Caco-2 (cell line): ENCODE measurements at regions not wholly inside any gene's neighbourhood (a gene's known extent, or its start where the extent isn't known, plus 50 kb on each side); places are given as distances from the start of the nearest gene placed in this dataset.

Experiments
- BruUV-seq: library from RNA; stranded (reverse); fragments of 400-500 nt; replicated peaks from 2 replicates; lab custom pipeline; 2021; lab: Mats Ljungman, UMichigan
- CTCF ChIA-PET: fragments of 300-600 bp; sonication (Branson Sonifier 250); formaldehyde crosslinking; loops from one replicate; lab custom pipeline; 2022; ENCODE audit warnings: antibody characterized with exemption; lab: Charles Lee
- POLR2A ChIA-PET: fragments of 300-600 bp; sonication (Branson Sonifier 250); formaldehyde crosslinking; loops from one replicate; lab custom pipeline; 2022; ENCODE audit warnings: antibody characterized with exemption; lab: Charles Lee
- DNase-seq, 2 experiments: peaks; one replicate each; pipeline versions ENCODE4 v3.0.0 to v3.0.0-alpha.2; 2020 to 2022
- H3K27me3 ChIP-seq: replicated peaks from 2 replicates; pipeline ENCODE4 v1.6.0; 2011; ENCODE audit warnings: low read length; ENCODE audit not compliant: control insufficient read depth, insufficient read depth
- H3K36me3 ChIP-seq: 2 replicates; pipeline ENCODE4 v1.5.1; 2011; ENCODE audit warnings: low read length; ENCODE audit not compliant: control insufficient read depth, insufficient read depth
- H3K4me1 ChIP-seq: fragments of 250-450 bp; sonication (Bioruptor Pico); 2 replicates; pipeline ENCODE4 v1.5.1; 2020; ENCODE audit warnings: mild to moderate bottlenecking
- H3K4me3 ChIP-seq: 2 replicates; pipeline ENCODE4 v1.5.1; 2011; ENCODE audit warnings: low read depth, mild to moderate bottlenecking, control low read depth, low read length
- H3K9me3 ChIP-seq: fragments of 250-450 bp; sonication (Bioruptor Pico); 2 replicates; pipeline ENCODE4 v1.5.1; 2020; ENCODE audit warnings: mild to moderate bottlenecking, moderate library complexity
- H3K27ac Mint-ChIP-seq: one replicate; pipeline ENCODE4 v1.8.0; 2022; ENCODE audit warnings: mixed read lengths; ENCODE audit not compliant: unreplicated experiment
- H3K27me3 Mint-ChIP-seq: one replicate; pipeline ENCODE4 v1.8.0; 2022; ENCODE audit warnings: mixed read lengths; ENCODE audit not compliant: insufficient read depth, unreplicated experiment
- H3K36me3 Mint-ChIP-seq: one replicate; pipeline ENCODE4 v1.8.0; 2022; ENCODE audit warnings: mild to moderate bottlenecking, mixed read lengths; ENCODE audit not compliant: insufficient read depth, unreplicated experiment
- H3K4me1 Mint-ChIP-seq: one replicate; pipeline ENCODE4 v1.8.0; 2022; ENCODE audit warnings: low read depth, mixed read lengths; ENCODE audit not compliant: unreplicated experiment
- H3K4me3 Mint-ChIP-seq: one replicate; pipeline ENCODE4 v1.8.0; 2022; ENCODE audit warnings: mild to moderate bottlenecking, moderate library complexity, mixed read lengths; ENCODE audit not compliant: unreplicated experiment
- H3K9me3 Mint-ChIP-seq: one replicate; pipeline ENCODE4 v1.8.0; 2022; ENCODE audit warnings: mixed read lengths; ENCODE audit not compliant: unreplicated experiment
- CTCF ChIP-seq, 2 experiments: fragments of 200-600 bp in 1 of 2; IDR thresholded peaks; 1 replicate in 1 of 2; 2 replicates in 1 of 2; pipeline versions ENCODE4 v1.5.1 to v1.8.0; 2011 to 2022; ENCODE audit warnings: antibody characterized with exemption in 1 of 2, control low read depth in 1 of 2, inconsistent platforms in 1 of 2, low read depth in 1 of 2, low read length in 1 of 2, mild to moderate bottlenecking in 1 of 2, moderate library complexity in 1 of 2; ENCODE audit not compliant: insufficient read depth in 1 of 2, severe bottlenecking in 1 of 2, unreplicated experiment in 1 of 2
- intact Hi-C: fragments of 100-400 bp; cut with micrococcal nuclease; formaldehyde crosslinking; loops from one replicate; pipeline ENCODE4 v1.10.0; 2022; ENCODE audit not compliant: unreplicated experiment

- BruUV-seq: no TSS peak
- TF ChIP-seq CTCF (IDR thresholded peaks at IDR 0.05; ENCODE audit: insufficient read depth in 1 of 2, low read depth in 1 of 2, low read length in 1 of 2, severe bottlenecking in 1 of 2, unreplicated experiment in 1 of 2): no peak
- Mint-ChIP-seq H3K4me1 (no peaks in the 10 kb centered on the region), H3K27me3 (peaks cover 14% of the 10 kb centered on the region), H3K27ac (no peak overlapping the region), H3K9me3 (no peaks in the 10 kb centered on the region), H3K36me3 (no peaks in the 10 kb centered on the region), H3K4me3 (no peak overlapping the region)
- no peak for DNase-seq
- Histone ChIP-seq H3K4me1 (no peaks in the 10 kb centered on the region), H3K4me3 (no peak overlapping the region), H3K27me3 (no peaks in the 10 kb centered on the region), H3K9me3 (no peaks in the 10 kb centered on the region), H3K36me3 (no peaks in the 10 kb centered on the region)
- intact Hi-C loops: no loop called here
- ChIA-PET POLR2A (no interaction called here), CTCF (no interaction called here)
These were observed 383.1 kb upstream of the ESRRG start for GRCh38 chr1:217106231-217106901.

GRCh38 chr1:217105437-217105836 is 382.2 kb upstream of the ESRRG start:
- POLR2A ChIA-PET: no interaction called here
- H3K4me1 Mint-ChIP-seq: no peaks in the 10 kb centered on the region
- CTCF ChIA-PET: no interaction called here

GRCh38 chr1:217097819-217098218 is 374.6 kb upstream of the ESRRG start:
- no peak for DNase-seq
- Mint-ChIP-seq H3K36me3 (no peaks in the 10 kb centered on the region), H3K27me3 (peaks cover 3% of the 10 kb centered on the region), H3K4me1 (no peaks in the 10 kb centered on the region), H3K9me3 (no peaks in the 10 kb centered on the region), H3K27ac (no peak overlapping the region), H3K4me3 (no peak overlapping the region)
- Histone ChIP-seq H3K4me3 (no peak overlapping the region), H3K27me3 (no peaks in the 10 kb centered on the region; the same call in 1 of the 2 replicates), H3K9me3 (no peaks in the 10 kb centered on the region), H3K36me3 (no peaks in the 10 kb centered on the region), H3K4me1 (no peaks in the 10 kb centered on the region)
- CTCF ChIA-PET: interaction anchor here (0.7 kb wide), 1 partner anchor 56 kb away, joined by 7 read pairs; no protein-coding TSS in a partner anchor
- no TSS peak for BruUV-seq
- intact Hi-C loops: no loop called here
- TF ChIP-seq CTCF (IDR thresholded peaks at IDR 0.05; ENCODE audit: insufficient read depth in 1 of 2, low read depth in 1 of 2, low read length in 1 of 2, severe bottlenecking in 1 of 2, unreplicated experiment in 1 of 2): no peak
- POLR2A ChIA-PET: no interaction called here

More at GRCh38 chr1:217105437-217105836, 382.2 kb upstream of the ESRRG start:
- Mint-ChIP-seq H3K9me3 (no peaks in the 10 kb centered on the region), H3K27ac (no peak overlapping the region), H3K27me3 (peaks cover 14% of the 10 kb centered on the region), H3K36me3 (no peaks in the 10 kb centered on the region), H3K4me3 (no peak overlapping the region)
- BruUV-seq: no TSS peak
- intact Hi-C loops: no loop called here
- Histone ChIP-seq H3K9me3 (no peaks in the 10 kb centered on the region), H3K4me3 (no peak overlapping the region), H3K27me3 (no peaks in the 10 kb centered on the region), H3K36me3 (no peaks in the 10 kb centered on the region), H3K4me1 (no peaks in the 10 kb centered on the region)
- no peak for DNase-seq
- no peak for TF ChIP-seq CTCF (IDR thresholded peaks at IDR 0.05; ENCODE audit: insufficient read depth in 1 of 2, low read depth in 1 of 2, low read length in 1 of 2, severe bottlenecking in 1 of 2, unreplicated experiment in 1 of 2)
